ENCODE measurements at regions not wholly inside any gene's neighbourhood (a gene's known extent, or its start where the extent isn't known, plus 50 kb on each side); places are given as distances from the start of the nearest gene placed in this dataset.

DNA sequence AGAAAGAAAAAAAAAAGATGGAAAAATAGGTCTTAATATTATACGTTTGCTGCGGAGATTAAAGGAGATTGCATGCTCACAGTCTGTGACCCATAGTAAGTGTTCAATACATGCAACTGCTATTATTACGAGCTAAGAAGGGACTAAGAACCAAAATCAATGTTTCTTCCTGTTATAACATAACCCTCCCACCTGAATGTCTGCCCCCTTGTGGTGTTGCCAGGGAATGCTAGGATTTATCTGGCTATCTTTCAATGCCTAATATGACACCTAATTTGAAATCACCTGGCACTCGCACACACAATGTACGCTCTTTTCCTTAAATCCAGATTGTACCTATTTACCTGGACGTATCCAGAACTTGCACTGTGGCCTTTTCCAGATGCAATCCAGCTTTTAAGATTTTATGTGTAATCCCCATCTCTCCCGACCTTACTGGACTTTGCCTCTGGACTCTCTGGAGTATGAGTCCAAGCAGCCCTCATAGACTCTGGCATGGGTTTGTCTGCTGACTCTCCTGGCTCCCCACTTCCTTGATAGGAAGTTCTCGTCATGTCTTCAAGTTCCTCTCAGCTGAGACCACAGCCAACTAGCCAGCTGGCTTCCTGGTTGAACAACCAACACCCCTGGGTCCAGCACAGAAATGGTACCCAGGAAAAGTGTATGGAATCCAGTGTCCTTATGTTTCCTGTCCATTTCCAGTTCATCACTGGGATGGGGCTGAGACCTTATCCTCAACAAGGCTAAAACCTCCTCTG, 151.5 kb downstream of the CCDC34 start:
- TF ChIP-seq, protein P1, sequence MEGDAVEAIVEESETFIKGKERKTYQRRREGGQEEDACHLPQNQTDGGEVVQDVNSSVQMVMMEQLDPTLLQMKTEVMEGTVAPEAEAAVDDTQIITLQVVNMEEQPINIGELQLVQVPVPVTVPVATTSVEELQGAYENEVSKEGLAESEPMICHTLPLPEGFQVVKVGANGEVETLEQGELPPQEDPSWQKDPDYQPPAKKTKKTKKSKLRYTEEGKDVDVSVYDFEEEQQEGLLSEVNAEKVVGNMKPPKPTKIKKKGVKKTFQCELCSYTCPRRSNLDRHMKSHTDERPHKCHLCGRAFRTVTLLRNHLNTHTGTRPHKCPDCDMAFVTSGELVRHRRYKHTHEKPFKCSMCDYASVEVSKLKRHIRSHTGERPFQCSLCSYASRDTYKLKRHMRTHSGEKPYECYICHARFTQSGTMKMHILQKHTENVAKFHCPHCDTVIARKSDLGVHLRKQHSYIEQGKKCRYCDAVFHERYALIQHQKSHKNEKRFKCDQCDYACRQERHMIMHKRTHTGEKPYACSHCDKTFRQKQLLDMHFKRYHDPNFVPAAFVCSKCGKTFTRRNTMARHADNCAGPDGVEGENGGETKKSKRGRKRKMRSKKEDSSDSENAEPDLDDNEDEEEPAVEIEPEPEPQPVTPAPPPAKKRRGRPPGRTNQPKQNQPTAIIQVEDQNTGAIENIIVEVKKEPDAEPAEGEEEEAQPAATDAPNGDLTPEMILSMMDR (IDR thresholded peaks at IDR 0.05), result peak; percentile 54; the same call in 1 of the 2 replicates

DNA sequence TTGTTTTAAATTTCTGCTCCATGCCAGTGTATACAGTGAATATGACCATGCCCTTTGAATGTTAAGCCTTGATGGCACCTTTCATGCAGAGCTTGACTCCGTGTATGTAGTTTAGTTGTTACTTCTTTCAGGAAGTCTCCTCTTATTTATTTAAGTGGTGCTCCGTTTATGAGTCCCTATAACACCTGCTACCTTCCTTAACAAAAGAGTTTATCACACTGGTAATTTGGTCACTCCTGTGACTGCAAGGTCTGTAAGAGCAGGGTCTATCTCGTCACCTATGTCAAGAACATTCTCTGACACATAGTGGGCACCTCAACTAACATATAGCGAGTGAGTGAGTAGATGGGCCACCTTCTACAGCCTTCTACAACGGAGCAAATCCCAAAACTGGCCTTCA, 152.5 kb downstream of the CCDC34 start:
- TF ChIP-seq, protein P1 (IDR thresholded peaks at IDR 0.05), result no peak

DNA sequence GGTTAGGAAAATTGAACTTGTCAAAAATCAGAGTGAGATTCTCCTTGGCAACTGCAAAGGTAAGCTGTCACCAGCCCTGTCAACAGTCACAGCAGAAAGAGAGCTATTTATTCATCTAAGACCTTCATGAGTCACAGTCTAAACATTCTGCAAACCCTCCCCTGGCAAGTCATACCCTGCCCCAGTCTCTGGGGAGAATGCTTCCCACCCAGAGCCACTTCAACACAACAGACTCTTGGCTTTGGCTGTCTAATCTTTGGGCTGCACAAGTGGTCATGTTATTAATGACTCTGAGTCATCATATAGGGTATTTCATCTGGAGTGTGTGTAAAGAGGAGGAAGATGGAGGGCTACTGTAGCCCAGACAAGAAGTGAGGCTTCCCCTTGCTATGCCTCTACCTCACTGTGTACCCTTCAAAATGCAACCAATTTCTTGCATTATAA, 153.4 kb downstream of the CCDC34 start:
- TF ChIP-seq, protein P1 (IDR thresholded peaks at IDR 0.05), result no peak

DNA sequence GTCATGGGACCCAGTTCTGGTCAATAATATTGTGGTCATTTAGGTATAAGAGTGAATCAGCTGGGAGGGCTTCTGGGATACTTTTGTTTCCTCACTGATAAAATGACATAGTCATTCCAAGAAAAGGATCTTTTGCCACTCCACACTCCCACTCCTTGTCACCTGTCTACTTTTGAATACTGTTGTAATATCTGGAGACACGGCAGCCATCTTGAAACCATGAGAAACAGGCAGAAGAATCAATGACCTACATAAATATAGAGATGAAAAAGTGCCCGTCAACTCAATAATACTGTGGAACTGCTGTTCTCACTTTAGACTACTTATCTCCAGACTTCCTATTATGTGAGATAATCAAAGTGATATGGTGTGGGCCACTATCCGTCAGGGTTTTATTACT, 154.2 kb downstream of the CCDC34 start:
- TF ChIP-seq, protein P1 (IDR thresholded peaks at IDR 0.05), result no peak

DNA sequence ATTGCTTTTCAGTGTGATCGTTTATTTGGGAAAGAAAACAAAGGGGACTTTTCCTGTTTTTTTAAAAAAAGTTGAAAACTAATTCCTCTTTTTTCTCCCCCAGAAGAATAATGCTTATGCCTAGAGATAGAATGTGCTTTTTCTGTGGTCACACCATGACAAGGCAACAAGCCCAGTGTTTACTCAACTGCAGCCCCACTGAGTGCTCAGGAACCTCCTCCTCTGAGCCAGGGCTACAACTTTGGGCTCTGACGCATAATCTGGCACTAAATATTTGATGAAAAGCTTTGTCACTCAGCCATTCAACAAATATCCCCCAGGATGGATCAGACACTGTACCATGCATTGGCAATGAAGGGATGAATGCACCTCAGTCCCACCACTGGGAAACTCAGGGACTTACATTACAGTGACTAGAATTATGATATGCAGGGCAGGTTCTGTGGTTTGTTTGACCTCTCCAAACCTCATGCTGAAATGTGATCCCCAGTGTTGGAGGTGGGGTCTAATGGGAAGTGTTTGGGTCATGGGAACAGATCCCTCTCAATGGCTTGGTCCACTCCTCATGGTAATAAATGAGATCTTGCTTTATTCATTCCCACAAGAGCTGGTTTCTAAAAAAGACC, 155.9 kb downstream of the CCDC34 start:
- TF ChIP-seq, protein P1 (IDR thresholded peaks at IDR 0.05), result no peak

DNA sequence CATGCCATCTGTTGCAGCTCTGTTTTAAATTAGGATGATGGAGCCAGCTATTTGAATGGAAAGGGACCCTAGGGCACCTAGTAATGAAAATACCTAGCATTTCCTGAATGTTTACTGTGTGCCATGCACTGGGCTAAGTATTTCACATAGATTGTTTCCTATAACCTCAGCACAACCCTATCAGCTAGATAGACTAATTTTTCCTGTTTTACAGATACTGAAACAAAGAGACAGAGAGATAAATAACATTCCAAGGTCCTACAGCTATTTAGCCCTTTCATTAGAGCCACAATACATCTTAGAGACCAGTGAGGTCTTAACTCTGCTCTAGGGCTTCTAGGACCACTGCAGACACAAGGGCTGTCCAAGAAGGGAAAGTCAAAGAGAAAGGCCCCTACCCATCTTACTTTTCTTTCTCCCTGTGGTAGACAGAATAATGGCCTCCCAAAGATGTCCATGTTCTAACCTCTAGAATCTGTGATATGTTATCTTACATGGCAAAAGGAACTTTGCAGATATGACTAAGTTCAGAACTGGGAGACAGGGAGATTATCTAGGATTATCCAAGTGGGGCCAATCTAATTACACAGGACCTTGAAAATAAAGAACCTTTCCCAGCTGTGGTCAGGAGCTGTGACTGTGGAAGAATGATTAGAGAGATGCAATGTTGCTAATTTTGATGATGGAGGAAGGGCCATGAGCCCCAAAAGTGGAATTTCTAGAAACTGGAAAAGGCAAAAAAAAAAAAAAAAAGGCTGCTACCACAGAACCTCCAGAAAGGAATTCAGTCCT, 157.0 kb downstream of the CCDC34 start:
- TF ChIP-seq, protein P1 (IDR thresholded peaks at IDR 0.05), result no peak

DNA sequence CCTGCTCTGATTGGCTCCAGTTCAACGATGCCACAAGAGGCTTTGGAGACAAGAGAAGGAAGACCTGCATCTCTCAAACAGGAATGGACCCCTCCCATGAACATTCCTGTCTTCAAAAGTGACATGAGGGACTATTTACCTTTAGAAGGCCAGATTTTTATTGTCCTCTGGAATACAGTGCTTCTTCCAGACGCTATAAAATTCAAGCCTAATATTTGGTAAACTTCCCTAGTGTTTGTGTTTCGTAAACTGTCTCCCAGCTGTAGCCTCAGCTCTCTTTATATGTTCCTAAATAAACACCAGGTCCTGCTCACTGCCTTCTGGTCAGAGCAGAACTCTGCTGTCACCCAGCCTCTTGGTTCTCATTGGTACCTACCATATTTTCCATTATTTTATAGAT, 157.8 kb downstream of the CCDC34 start:
- TF ChIP-seq, protein P1 (IDR thresholded peaks at IDR 0.05), result no peak

Data from LNCAP (cell line).